MM.1S (cell line): ENCODE measurements at regions not wholly inside any gene's neighbourhood (a gene's known extent, or its start where the extent isn't known, plus 50 kb on each side); places are given as distances from the start of the nearest gene placed in this dataset.

Source experiments
- DNase-seq: peaks from one replicate; pipeline ENCODE4 v3.0.0-alpha.2; 2015
- H2AFZ ChIP-seq: fragments of 300-600 bp; sonication (generic); 2 replicates; pipeline ENCODE4 v1.6.0; 2016; ENCODE audit warnings: antibody characterized with exemption, low read length
- H3F3A ChIP-seq: fragments of 300-600 bp; sonication (generic); 2 replicates; pipeline ENCODE4 v1.6.1; 2016; ENCODE audit warnings: mild to moderate bottlenecking, antibody characterized with exemption, low read length, moderate library complexity, mixed read lengths; ENCODE audit not compliant: insufficient read depth
- H3K27ac ChIP-seq: fragments of 300-600 bp; sonication (generic); 2 replicates; pipeline ENCODE4 v1.5.1; 2016; ENCODE audit warnings: mild to moderate bottlenecking, low read length
- H3K27me3 ChIP-seq: fragments of 300-600 bp; sonication (generic); replicated peaks from 2 replicates; pipeline ENCODE4 v1.6.0; 2016; ENCODE audit warnings: low read length; ENCODE audit not compliant: insufficient read depth
- H3K36me3 ChIP-seq: fragments of 300-600 bp; sonication (generic); replicated peaks from 2 replicates; pipeline ENCODE4 v1.6.1; 2016; ENCODE audit warnings: mild to moderate bottlenecking, low read length, mixed read lengths; ENCODE audit not compliant: insufficient read depth
- H3K4me1 ChIP-seq: fragments of 300-600 bp; sonication (generic); 2 replicates; pipeline ENCODE4 v1.6.1; 2016; ENCODE audit warnings: low read length, mixed read lengths
- H3K4me2 ChIP-seq: fragments of 300-600 bp; sonication (generic); 2 replicates; pipeline ENCODE4 v1.6.0; 2016; ENCODE audit warnings: low read depth, low read length
- H3K4me3 ChIP-seq: fragments of 300-600 bp; sonication (generic); 2 replicates; pipeline ENCODE4 v1.5.1; 2016; ENCODE audit warnings: low read length, mixed read lengths
- H3K79me2 ChIP-seq: fragments of 300-600 bp; sonication (generic); 2 replicates; pipeline ENCODE4 v1.6.1; 2016; ENCODE audit warnings: mixed run types, low read length, mixed read lengths
- H3K9ac ChIP-seq: fragments of 300-600 bp; sonication (generic); 2 replicates; pipeline ENCODE4 v1.6.1; 2016; ENCODE audit warnings: low read length, mixed read lengths
- H3K9me2 ChIP-seq: fragments of 300-600 bp; sonication (generic); replicated peaks from 2 replicates; pipeline ENCODE4 v1.6.1; 2016; ENCODE audit warnings: mild to moderate bottlenecking, low read length, mixed read lengths; ENCODE audit not compliant: insufficient read depth
- H3K9me3 ChIP-seq: fragments of 300-600 bp; sonication (generic); replicated peaks from 2 replicates; pipeline ENCODE4 v1.6.1; 2016; ENCODE audit warnings: mild to moderate bottlenecking, low read length, mixed read lengths; ENCODE audit not compliant: insufficient read depth
- H4K20me1 ChIP-seq: fragments of 300-600 bp; sonication (generic); 2 replicates; pipeline ENCODE4 v1.6.1; 2016; ENCODE audit warnings: mild to moderate bottlenecking, low read length, moderate library complexity, mixed read lengths; ENCODE audit not compliant: insufficient read depth
- EZH2 ChIP-seq: fragments of 300-600 bp; sonication (generic); optimal IDR thresholded peaks from 2 replicates; pipeline ENCODE3; 2017; ENCODE audit warnings: low read depth, mild to moderate bottlenecking, antibody characterized with exemption, low read length, mixed read lengths
- EZH2phosphoT487 ChIP-seq: fragments of 300-600 bp; sonication (generic); IDR thresholded peaks from 2 replicates; pipeline ENCODE4 v1.6.1; 2018; ENCODE audit warnings: antibody characterized with exemption, low read length
- TF ChIP-seq, protein P1 (sequence below): fragments of 300-600 bp; sonication (generic); IDR thresholded peaks from 2 replicates; pipeline ENCODE4 v1.5.1; 2016; ENCODE audit warnings: antibody characterized with exemption, low read length, mixed read lengths

DNA sequence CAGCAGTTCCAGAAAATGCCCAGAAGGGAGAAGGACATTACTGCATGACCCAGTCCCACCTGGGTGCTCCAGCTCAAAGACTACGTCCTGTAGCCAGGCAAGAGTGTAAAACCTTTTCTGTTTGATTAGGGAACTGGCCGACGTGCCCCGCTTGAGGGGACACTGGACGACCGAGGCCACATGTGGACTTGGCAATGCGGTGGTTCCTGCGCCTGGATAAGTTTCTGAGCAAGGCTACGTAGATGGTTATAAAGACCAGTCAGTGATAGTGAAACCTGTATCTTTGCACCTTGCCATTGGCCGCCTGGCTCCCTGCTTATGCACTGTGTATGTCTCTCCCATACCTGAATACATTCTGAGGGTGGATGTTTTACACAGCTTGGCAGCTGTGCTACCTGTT, 567.0 kb upstream of the CRIM1 start:
- H3K9me3 ChIP-seq = no peaks in the 10 kb centered on the region
- TF ChIP-seq, protein P1, sequence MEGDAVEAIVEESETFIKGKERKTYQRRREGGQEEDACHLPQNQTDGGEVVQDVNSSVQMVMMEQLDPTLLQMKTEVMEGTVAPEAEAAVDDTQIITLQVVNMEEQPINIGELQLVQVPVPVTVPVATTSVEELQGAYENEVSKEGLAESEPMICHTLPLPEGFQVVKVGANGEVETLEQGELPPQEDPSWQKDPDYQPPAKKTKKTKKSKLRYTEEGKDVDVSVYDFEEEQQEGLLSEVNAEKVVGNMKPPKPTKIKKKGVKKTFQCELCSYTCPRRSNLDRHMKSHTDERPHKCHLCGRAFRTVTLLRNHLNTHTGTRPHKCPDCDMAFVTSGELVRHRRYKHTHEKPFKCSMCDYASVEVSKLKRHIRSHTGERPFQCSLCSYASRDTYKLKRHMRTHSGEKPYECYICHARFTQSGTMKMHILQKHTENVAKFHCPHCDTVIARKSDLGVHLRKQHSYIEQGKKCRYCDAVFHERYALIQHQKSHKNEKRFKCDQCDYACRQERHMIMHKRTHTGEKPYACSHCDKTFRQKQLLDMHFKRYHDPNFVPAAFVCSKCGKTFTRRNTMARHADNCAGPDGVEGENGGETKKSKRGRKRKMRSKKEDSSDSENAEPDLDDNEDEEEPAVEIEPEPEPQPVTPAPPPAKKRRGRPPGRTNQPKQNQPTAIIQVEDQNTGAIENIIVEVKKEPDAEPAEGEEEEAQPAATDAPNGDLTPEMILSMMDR = no peak
- TF ChIP-seq EZH2 = no peak
- no peak for TF ChIP-seq EZH2phosphoT487

DNA sequence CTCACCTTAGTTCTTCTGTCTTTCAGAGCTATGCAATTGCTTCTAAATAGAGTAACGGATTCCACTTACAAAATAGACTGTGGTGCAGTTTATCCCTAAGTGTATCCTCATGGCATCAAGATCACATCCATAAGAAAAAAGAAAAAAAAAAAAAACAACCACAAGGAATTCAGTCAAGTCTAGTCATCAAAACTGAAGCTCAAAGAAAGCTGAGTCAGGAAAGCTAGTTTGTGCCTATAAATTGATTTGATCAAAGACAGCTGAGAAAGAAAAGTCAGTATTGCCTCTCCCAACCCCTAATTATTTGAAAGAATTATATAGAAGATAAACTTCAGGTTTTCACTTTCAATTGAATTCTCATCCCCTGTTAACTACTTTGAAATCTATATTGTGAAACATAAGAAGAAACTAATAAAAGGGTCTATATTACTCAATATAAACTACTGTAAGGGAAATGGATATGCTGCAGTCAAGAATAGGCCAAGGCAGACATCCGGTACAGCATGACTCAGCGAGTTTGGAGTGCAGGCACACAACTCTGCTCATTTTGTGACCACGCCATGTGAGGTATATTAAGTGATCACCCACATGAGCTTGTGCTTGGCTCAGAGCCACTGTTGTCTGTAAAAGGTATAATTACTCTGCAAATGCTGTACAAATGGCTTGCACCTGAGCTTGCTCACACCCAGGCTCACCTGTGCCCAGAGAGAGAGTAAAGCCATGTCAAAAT, 568.1 kb upstream of the CRIM1 start:
- Histone ChIP-seq H3K9ac (no peak overlapping the region), H4K20me1 (no peaks in the 10 kb centered on the region), H3K36me3 (no peaks in the 10 kb centered on the region), H3K27ac (no peak overlapping the region), H3K79me2 (no peaks in the 10 kb centered on the region), H3K27me3 (no peaks in the 10 kb centered on the region), H3K4me2 (no peak overlapping the region), H3K9me2 (no peaks in the 10 kb centered on the region), H3F3A (no peaks in the 10 kb centered on the region), H3K4me1 (no peaks in the 10 kb centered on the region), H3K4me3 (no peak overlapping the region), H2AFZ (no peak overlapping the region), H3K9me3 (no peaks in the 10 kb centered on the region)
- TF ChIP-seq EZH2phosphoT487 (no peak), EZH2 (no peak)
- TF ChIP-seq, protein P1 = no peak
- DNase-seq = no peak

More for the DNA sequence above, 567.0 kb upstream of the CRIM1 start:
- no peak overlapping the region for H3K27ac ChIP-seq
- H3K79me2 ChIP-seq = no peaks in the 10 kb centered on the region
- no peaks in the 10 kb centered on the region for H3F3A ChIP-seq
- no peak overlapping the region for H3K4me3 ChIP-seq
- no peak overlapping the region for H2AFZ ChIP-seq
- no peaks in the 10 kb centered on the region for H3K36me3 ChIP-seq
- H3K9ac ChIP-seq = no peak overlapping the region
- no peaks in the 10 kb centered on the region for H4K20me1 ChIP-seq
- H3K27me3 ChIP-seq = no peaks in the 10 kb centered on the region
- no peak for DNase-seq
- H3K9me2 ChIP-seq = no peaks in the 10 kb centered on the region
- H3K4me2 ChIP-seq = no peak overlapping the region
- no peaks in the 10 kb centered on the region for H3K4me1 ChIP-seq

DNA sequence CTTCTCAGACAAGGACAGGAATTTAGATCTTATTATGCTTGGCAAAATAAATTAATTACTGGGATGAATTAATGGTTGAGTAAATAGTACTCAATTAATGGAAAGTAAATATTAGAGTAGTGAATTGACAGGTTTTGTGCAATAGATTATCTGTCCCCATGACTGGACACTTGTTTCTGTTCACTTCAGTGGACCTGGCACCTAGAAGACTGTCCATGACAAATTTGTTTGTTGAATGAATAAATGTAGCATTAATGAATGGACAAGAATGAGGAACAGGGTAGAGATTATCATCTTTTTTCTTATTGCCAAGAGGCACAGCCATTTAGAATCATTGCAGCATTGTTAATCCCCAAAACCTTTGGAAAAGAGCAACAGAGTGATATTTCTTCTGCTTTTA, 570.0 kb upstream of the CRIM1 start:
- DNase-seq = no peak
- H3K9ac ChIP-seq = no peak overlapping the region
- no peaks in the 10 kb centered on the region for H3F3A ChIP-seq
- H3K9me3 ChIP-seq = no peaks in the 10 kb centered on the region
- TF ChIP-seq, protein P1 = no peak
- no peak for TF ChIP-seq EZH2
- TF ChIP-seq EZH2phosphoT487 = no peak
- no peaks in the 10 kb centered on the region for H3K9me2 ChIP-seq
- no peaks in the 10 kb centered on the region for H3K27me3 ChIP-seq
- H2AFZ ChIP-seq = no peak overlapping the region
- H3K27ac ChIP-seq = no peak overlapping the region
- no peaks in the 10 kb centered on the region for H3K79me2 ChIP-seq
- no peaks in the 10 kb centered on the region for H4K20me1 ChIP-seq
- no peaks in the 10 kb centered on the region for H3K36me3 ChIP-seq
- H3K4me3 ChIP-seq = no peak overlapping the region
- H3K4me2 ChIP-seq = no peak overlapping the region
- H3K4me1 ChIP-seq = no peaks in the 10 kb centered on the region
